ENCODE measurements at regions not wholly inside any gene's neighbourhood (a gene's known extent, or its start where the extent isn't known, plus 50 kb on each side); places are given as distances from the start of the nearest gene placed in this dataset.

DNA sequence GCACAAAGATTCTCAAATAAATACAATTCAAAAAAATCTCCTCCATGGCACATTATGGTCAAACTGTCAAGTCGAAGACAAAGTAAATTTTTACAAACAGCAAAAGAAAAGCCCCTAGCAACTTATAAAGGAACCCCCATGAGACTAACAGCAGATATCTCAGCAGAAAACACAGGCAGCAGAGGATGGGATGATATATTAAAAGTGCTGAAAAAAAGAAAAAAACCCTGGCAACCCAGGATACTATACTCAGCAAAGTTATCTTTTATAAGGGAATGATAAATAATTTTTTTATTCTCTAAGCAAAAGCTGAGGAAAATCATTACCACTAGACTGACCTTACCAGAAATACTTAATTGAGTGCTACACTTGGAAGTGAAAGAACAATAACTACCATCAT is 326.4 kb downstream of the CYRIA start:
- peak; percentile 59 for DNase-seq
- H3K27me3 ChIP-seq = peaks cover 34% of the 10 kb centered on the region
- TF ChIP-seq, protein P1, sequence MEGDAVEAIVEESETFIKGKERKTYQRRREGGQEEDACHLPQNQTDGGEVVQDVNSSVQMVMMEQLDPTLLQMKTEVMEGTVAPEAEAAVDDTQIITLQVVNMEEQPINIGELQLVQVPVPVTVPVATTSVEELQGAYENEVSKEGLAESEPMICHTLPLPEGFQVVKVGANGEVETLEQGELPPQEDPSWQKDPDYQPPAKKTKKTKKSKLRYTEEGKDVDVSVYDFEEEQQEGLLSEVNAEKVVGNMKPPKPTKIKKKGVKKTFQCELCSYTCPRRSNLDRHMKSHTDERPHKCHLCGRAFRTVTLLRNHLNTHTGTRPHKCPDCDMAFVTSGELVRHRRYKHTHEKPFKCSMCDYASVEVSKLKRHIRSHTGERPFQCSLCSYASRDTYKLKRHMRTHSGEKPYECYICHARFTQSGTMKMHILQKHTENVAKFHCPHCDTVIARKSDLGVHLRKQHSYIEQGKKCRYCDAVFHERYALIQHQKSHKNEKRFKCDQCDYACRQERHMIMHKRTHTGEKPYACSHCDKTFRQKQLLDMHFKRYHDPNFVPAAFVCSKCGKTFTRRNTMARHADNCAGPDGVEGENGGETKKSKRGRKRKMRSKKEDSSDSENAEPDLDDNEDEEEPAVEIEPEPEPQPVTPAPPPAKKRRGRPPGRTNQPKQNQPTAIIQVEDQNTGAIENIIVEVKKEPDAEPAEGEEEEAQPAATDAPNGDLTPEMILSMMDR (IDR thresholded peaks at IDR 0.05; ENCODE audit: low read depth, low read length) = no peak
- H3K4me3 ChIP-seq (ENCODE audit: low read depth, low read length) = no peak overlapping the region
- H3K9me3 ChIP-seq = peaks cover 27% of the 10 kb centered on the region
- no peaks in the 10 kb centered on the region for H3K36me3 ChIP-seq
- peaks cover 26% of the 10 kb centered on the region for H3K4me1 ChIP-seq

DNA sequence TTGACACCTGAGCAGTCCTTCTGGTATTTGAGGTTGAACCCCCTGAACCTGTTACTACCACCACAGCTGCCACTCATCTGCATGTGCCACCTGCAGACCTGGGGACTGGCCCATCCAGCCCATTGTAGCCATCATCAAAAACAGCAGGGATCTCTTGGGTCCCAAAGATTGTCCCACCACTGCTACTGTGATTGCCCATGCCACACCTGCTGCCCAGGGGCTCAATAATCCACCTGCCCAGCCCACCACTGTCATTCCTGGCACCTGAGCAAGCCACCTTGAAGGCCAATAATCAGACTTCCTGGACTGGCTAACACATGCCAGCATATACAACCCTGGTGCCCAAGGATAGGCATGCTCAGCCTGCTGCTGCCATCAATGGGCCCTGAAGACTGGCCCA is 327.6 kb downstream of the CYRIA start:
- H3K36me3 ChIP-seq = no peaks in the 10 kb centered on the region
- peaks cover 24% of the 10 kb centered on the region for H3K27me3 ChIP-seq
- TF ChIP-seq, protein P1 (IDR thresholded peaks at IDR 0.05; ENCODE audit: low read depth, low read length) = no peak
- H3K4me3 ChIP-seq (ENCODE audit: low read depth, low read length) = no peak overlapping the region
- peak; percentile 98 for DNase-seq
- peaks cover 30% of the 10 kb centered on the region for H3K4me1 ChIP-seq
- peaks cover 27% of the 10 kb centered on the region for H3K9me3 ChIP-seq

- DNase-seq = peak; percentile 99
- H3K4me3 ChIP-seq (ENCODE audit: low read depth, low read length) = no peak overlapping the region
- TF ChIP-seq, protein P1 (IDR thresholded peaks at IDR 0.05; ENCODE audit: low read depth, low read length) = no peak
- peaks cover 35% of the 10 kb centered on the region for H3K4me1 ChIP-seq
- H3K36me3 ChIP-seq = no peaks in the 10 kb centered on the region
- peaks cover 25% of the 10 kb centered on the region for H3K9me3 ChIP-seq
- H3K27me3 ChIP-seq = peaks cover 16% of the 10 kb centered on the region
Measured at GRCh38 chr2:16336916-16337315, 328.7 kb downstream of the CYRIA start.

DNA sequence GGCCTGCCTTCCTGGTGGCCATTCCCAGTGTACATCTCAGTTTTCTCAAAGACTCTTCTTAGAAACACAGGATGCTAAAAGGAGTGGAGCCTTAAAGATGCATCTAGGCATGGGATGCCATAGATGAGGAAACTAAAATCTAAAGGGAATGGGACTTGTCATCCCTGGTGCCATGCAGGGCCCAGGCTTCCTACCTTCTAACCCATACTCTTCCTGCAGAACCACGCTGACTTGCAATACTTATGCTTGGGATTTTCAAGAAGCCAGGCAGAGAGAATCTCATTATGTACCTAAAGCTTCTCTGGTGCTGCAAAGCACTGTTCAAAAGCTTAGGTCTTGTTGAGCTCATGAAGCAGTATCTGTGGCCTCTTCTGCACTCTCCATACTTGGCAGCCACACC is 329.1 kb downstream of the CYRIA start:
- H3K4me1 ChIP-seq = peaks cover 39% of the 10 kb centered on the region
- H3K9me3 ChIP-seq = peaks cover 24% of the 10 kb centered on the region
- no peaks in the 10 kb centered on the region for H3K36me3 ChIP-seq
- peaks cover 12% of the 10 kb centered on the region for H3K27me3 ChIP-seq
- TF ChIP-seq, protein P1 (IDR thresholded peaks at IDR 0.05; ENCODE audit: low read depth, low read length) = no peak
- no peak overlapping the region for H3K4me3 ChIP-seq (ENCODE audit: low read depth, low read length)
- DNase-seq = peak; percentile 95

DNA sequence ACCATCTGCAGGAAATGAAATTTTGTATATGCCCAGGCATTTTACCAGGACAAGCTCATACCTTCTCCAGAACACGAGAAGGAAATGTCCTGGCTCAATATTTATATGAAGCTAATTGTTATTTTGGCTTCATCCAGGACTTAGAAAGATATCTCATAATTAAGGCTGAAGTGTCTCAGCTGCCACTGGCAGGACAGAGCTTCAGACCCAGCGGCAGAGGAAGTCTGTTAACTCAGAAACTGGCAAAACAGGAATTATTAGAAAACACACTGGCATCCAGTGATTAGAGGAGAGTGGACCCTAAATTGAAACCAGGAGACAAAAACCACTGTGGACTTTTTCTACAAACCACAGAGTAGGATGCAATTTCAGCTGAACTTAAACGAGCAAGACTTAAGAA is 329.7 kb downstream of the CYRIA start:
- peaks cover 18% of the 10 kb centered on the region for H3K9me3 ChIP-seq
- no peaks in the 10 kb centered on the region for H3K36me3 ChIP-seq
- H3K4me3 ChIP-seq (ENCODE audit: low read depth, low read length) = no peak overlapping the region
- H3K4me1 ChIP-seq = peaks cover 45% of the 10 kb centered on the region
- H3K27me3 ChIP-seq = peaks cover 6% of the 10 kb centered on the region
- TF ChIP-seq, protein P1 (IDR thresholded peaks at IDR 0.05; ENCODE audit: low read depth, low read length) = no peak
- peak; percentile 97 for DNase-seq

DNA sequence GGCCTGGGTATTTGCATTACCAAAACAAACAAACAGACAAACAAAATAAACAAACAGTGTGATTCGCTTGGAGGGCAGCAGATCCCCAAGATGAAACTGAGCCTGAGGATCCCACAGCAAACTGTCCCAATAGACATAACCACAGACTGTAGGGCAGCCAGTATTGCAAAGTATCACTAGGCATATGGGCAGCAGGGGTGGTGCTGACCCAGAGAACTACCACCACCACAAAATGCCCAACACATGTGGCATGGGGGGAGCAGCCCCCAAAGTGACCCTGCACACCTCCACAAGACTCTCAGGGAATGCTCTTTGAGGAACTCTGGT is 330.1 kb downstream of the CYRIA start:
- H3K9me3 ChIP-seq = peaks cover 15% of the 10 kb centered on the region
- TF ChIP-seq, protein P1 (IDR thresholded peaks at IDR 0.05; ENCODE audit: low read depth, low read length) = no peak
- H3K36me3 ChIP-seq = no peaks in the 10 kb centered on the region
- H3K4me3 ChIP-seq (ENCODE audit: low read depth, low read length) = no peak overlapping the region
- peaks cover 2% of the 10 kb centered on the region; the same call in 1 of the 2 replicates for H3K27me3 ChIP-seq
- DNase-seq = peak; percentile 100
- H3K4me1 ChIP-seq = peaks cover 48% of the 10 kb centered on the region
